Astrocyte of the cerebellum (primary cell): ENCODE measurements at regions not wholly inside any gene's neighbourhood (a gene's known extent, or its start where the extent isn't known, plus 50 kb on each side); places are given as distances from the start of the nearest gene placed in this dataset.

Experiments used
- DNase-seq: peaks from one replicate; pipeline ENCODE4 v3.0.0-alpha.2; 2011; ENCODE audit warnings: low read depth
- H3K4me3 ChIP-seq: 2 replicates; pipeline ENCODE4 v1.5.1; 2011; ENCODE audit warnings: mild to moderate bottlenecking, low read depth, low read length, moderate library complexity
- CTCF ChIP-seq: IDR thresholded peaks from 2 replicates; pipeline ENCODE4 v1.5.1; 2012; ENCODE audit warnings: low read length, low read depth, moderate library complexity, mild to moderate bottlenecking; ENCODE audit errors: missing control alignments
- in situ Hi-C: cut with HindIII; loops from 2 replicates; pipeline ENCODE4 v1.10.0; 2017; ENCODE audit warnings: low sequenced_read_pairs

- no peak for TF ChIP-seq CTCF
- DNase-seq, result no peak
- in situ Hi-C loops, result no loop called here
- H3K4me3 ChIP-seq, result no peak overlapping the region
These were observed 169.9 kb downstream of the BCL11A start for GRCh38 chr2:60383401-60384143.

- H3K4me3 ChIP-seq, result no peak overlapping the region
- DNase-seq, result no peak
- in situ Hi-C loops, result no loop called here
- TF ChIP-seq CTCF, result no peak
These were observed 173.0 kb downstream of the BCL11A start for GRCh38 chr2:60380411-60380810.

- no peak for TF ChIP-seq CTCF
- in situ Hi-C loops, result no loop called here
- DNase-seq, result no peak
- H3K4me3 ChIP-seq, result no peak overlapping the region
These were observed 173.8 kb downstream of the BCL11A start for GRCh38 chr2:60379684-60380083.

GRCh38 chr2:60379216-60379615, 174.2 kb downstream of the BCL11A start:
- in situ Hi-C loops, result no loop called here
- H3K4me3 ChIP-seq, result no peak overlapping the region
- TF ChIP-seq CTCF, result no peak
- no peak for DNase-seq

- TF ChIP-seq CTCF, result no peak
- in situ Hi-C loops, result no loop called here
- H3K4me3 ChIP-seq, result no peak overlapping the region
- no peak for DNase-seq
These were observed 175.6 kb downstream of the BCL11A start for GRCh38 chr2:60377825-60378224.

- no peak for TF ChIP-seq CTCF
- DNase-seq, result no peak
- in situ Hi-C loops, result no loop called here
- H3K4me3 ChIP-seq, result no peak overlapping the region
These were observed 177.2 kb downstream of the BCL11A start for GRCh38 chr2:60376252-60376651.
